ENCODE measurements at regions not wholly inside any gene's neighbourhood (a gene's known extent, or its start where the extent isn't known, plus 50 kb on each side); places are given as distances from the start of the nearest gene placed in this dataset.
"Not testable (repeated sequence)": the region's sequence is repeated elsewhere in the genome, so short reads cannot be mapped to it uniquely, and the experiment has no call there.

DNA sequence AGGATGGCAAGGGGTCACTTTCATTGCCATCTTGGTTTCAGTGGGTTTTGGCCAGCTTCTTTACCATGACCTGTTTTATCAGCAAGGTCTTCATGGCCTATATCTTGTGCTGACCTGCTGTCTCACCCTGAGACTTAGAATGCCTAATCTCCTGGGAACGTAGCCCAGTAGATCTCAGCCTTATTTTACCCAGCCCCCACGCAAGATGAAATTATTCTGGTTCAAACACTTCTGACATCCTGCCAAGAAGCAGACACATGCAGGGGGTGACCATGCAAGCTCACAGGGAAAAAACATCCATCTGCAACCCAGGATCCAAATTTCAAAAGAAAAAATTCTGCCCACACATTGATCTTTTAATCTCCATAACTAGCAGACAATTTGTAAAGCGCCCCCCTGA, 88.4 kb upstream of the EEPD1 start:
- no peak overlapping the region for H3K27ac ChIP-seq
- intact Hi-C loops (cut with DNase I): no loop called here
- ATAC-seq (no peak), DNase-seq (no peak)
- no peaks in the 10 kb centered on the region for H3K27me3 ChIP-seq
- TF ChIP-seq, protein P1, sequence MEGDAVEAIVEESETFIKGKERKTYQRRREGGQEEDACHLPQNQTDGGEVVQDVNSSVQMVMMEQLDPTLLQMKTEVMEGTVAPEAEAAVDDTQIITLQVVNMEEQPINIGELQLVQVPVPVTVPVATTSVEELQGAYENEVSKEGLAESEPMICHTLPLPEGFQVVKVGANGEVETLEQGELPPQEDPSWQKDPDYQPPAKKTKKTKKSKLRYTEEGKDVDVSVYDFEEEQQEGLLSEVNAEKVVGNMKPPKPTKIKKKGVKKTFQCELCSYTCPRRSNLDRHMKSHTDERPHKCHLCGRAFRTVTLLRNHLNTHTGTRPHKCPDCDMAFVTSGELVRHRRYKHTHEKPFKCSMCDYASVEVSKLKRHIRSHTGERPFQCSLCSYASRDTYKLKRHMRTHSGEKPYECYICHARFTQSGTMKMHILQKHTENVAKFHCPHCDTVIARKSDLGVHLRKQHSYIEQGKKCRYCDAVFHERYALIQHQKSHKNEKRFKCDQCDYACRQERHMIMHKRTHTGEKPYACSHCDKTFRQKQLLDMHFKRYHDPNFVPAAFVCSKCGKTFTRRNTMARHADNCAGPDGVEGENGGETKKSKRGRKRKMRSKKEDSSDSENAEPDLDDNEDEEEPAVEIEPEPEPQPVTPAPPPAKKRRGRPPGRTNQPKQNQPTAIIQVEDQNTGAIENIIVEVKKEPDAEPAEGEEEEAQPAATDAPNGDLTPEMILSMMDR (IDR thresholded peaks at IDR 0.05): no peak
- TF ChIP-seq POLR2A (IDR thresholded peaks at IDR 0.05): no peak
- H3K4me3 ChIP-seq: no peak overlapping the region
- no peaks in the 10 kb centered on the region for H3K36me3 ChIP-seq (replicated peaks in 1 of 2; ENCODE audit: insufficient read depth in 1 of 2, low read depth in 2 of 2)
- H3K4me1 ChIP-seq: peaks cover 15% of the 10 kb centered on the region
- H3K9me3 ChIP-seq: no peaks in the 10 kb centered on the region
- 81 to 82% methylated on average over 3 of the region's 3 CpGs for WGBS, 2 donors

DNA sequence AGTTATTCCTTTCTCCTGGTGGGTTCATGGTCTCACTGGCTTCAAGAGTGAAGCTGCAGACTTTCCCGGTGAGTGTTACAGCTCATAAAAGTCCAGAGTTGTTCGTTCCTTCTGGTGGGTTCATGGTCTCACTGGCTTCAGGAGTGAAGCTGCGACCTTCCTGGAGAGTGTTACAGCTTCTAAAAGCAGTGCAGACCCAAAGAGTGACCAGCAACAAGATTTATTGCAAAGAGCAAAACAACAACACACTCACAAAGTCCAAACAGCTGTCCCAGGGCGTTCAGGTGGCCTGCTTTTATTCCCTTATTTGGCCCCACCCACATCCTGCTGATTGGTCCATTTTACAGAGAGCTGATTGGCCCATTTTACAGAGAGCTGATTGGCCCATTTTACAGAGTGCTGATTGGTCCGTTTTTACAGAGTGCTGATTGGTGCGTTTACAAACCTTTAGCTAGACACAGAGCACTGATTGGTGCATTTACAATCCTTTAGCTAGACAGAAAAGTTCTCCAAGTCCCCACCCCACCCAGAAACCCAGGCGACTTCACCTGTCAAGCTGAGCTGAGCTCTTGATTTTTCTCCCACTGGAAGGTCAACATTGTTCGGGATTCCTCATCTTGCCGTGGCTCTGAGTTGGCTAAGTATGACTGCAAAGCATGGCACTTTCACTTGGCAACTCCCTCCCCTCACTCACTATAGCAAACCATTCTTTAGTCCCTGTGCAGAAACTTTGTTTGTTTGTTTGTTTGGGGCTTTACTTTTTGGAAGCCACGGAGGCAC, 87.3 kb upstream of the EEPD1 start:
- intact Hi-C loops (cut with DNase I); H3K4me3 ChIP-seq; H3K9me3 ChIP-seq; H3K36me3 ChIP-seq (replicated peaks in 1 of 2; ENCODE audit: insufficient read depth in 1 of 2, low read depth in 2 of 2); H3K27me3 ChIP-seq: not testable (repeated sequence)
- peak overlapping the region in 2 of 4 donors; percentile 13 to 40 for H3K27ac ChIP-seq
- ATAC-seq (peak; percentile 84), DNase-seq (peak; percentile 23 to 38 (median 30))
- peaks cover 15% of the 10 kb centered on the region for H3K4me1 ChIP-seq
- WGBS, 2 donors: 59 to 62% methylated on average over 10 of the region's 10 CpGs

DNA sequence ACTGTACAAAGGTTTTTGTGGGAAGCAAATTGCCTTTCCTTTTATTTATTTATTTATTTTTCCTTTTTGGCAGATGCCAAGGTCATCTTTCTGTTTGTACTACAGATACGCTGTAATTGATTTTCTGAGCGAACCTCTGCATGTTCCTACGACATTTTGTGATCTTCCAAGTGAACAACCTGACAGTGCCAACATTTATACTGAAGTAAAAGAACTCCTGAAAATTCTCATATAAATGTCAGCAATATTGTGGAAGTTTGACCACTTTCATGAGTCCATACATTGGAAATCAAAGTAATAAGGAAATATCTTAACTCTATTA, 86.8 kb upstream of the EEPD1 start:
- peak; percentile 52 for ATAC-seq
- WGBS, 2 donors: 20 to 21% methylated on average over 3 of the region's 3 CpGs
- intact Hi-C loops (cut with DNase I): no loop called here

DNA sequence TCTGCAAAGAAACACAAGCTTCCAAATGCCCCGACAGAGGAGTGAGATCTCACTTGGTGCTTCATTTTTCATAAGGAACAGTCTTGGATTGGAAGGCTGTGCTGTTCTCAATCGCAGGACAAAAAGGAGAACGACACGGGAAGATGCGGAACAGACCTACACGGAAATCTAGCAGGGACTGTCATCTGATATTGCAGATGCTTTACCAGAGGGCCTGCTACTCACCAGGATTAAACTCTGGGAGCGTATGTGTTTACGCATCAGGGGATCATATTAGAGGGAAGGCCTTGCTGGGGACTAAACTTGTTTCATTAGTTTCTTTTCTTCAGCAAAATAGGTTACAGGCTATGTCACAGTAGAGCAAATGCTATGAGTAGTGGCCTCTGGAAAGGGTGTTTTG, 82.8 kb upstream of the EEPD1 start:
- H3K27me3 ChIP-seq: no peaks in the 10 kb centered on the region
- H3K36me3 ChIP-seq (replicated peaks in 1 of 2; ENCODE audit: insufficient read depth in 1 of 2, low read depth in 2 of 2): no peaks in the 10 kb centered on the region
- DNase-seq (no peak), ATAC-seq (no peak)
- peaks cover 15% of the 10 kb centered on the region for H3K4me1 ChIP-seq
- no peak overlapping the region for H3K4me3 ChIP-seq
- no peak for TF ChIP-seq POLR2A (IDR thresholded peaks at IDR 0.05)
- TF ChIP-seq, protein P1 (IDR thresholded peaks at IDR 0.05): no peak
- no peak overlapping the region for H3K27ac ChIP-seq
- intact Hi-C loops (cut with DNase I): no loop called here
- no peaks in the 10 kb centered on the region for H3K9me3 ChIP-seq
- 88 to 93% methylated on average over 8 of the region's 8 CpGs for WGBS, 2 donors

More for the DNA sequence above, 86.8 kb upstream of the EEPD1 start:
- TF ChIP-seq, protein P1 (IDR thresholded peaks at IDR 0.05): no peak
- TF ChIP-seq POLR2A (IDR thresholded peaks at IDR 0.05): no peak
- Histone ChIP-seq H3K27me3 (no peaks in the 10 kb centered on the region), H3K36me3 (replicated peaks in 1 of 2; ENCODE audit: insufficient read depth in 1 of 2, low read depth in 2 of 2) (no peaks in the 10 kb centered on the region), H3K9me3 (no peaks in the 10 kb centered on the region), H3K4me3 (no peak overlapping the region), H3K27ac (peak overlapping the region in 2 of 4 donors; percentile 13 to 40), H3K4me1 (peaks cover 15% of the 10 kb centered on the region)
- DNase-seq: no peak

DNA sequence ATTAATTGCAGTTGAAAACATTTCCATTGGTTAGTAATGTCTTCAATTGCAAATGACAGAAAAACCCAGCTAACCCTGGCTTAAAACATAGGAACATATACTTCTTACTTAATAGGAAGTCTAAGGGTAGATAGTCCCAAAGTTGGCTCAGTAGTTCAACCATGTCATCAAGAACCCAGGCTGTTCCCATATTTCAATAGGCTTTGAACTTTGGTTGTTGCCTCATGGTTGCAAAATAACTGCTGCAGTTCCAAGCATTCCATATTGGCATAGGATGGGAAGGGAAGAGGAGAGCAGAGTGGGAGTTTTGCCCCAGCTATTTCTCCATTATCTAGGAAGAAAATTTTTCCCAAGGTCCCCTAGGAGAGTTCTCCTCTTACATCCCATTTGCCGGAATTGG, 81.4 kb upstream of the EEPD1 start:
- intact Hi-C loops (cut with DNase I): no loop called here
- peaks cover 13% of the 10 kb centered on the region for H3K4me1 ChIP-seq
- H3K9me3 ChIP-seq: no peaks in the 10 kb centered on the region
- no peak overlapping the region for H3K4me3 ChIP-seq
- H3K27ac ChIP-seq: no peak overlapping the region
- H3K36me3 ChIP-seq (replicated peaks in 1 of 2; ENCODE audit: insufficient read depth in 1 of 2, low read depth in 2 of 2): no peaks in the 10 kb centered on the region
- ATAC-seq (no peak), DNase-seq (no peak)
- H3K27me3 ChIP-seq: no peaks in the 10 kb centered on the region
- TF ChIP-seq, protein P1 (IDR thresholded peaks at IDR 0.05): no peak
- no peak for TF ChIP-seq POLR2A (IDR thresholded peaks at IDR 0.05)
- WGBS, 2 donors: 81 to 95% methylated on average over 1 of the region's 1 CpG
